ENCODE measurements at regions not wholly inside any gene's neighbourhood (a gene's known extent, or its start where the extent isn't known, plus 50 kb on each side); places are given as distances from the start of the nearest gene placed in this dataset.

GRCh38 chr2:56613254-56613653, 429.5 kb downstream of the CCDC85A start:
- ATAC-seq (no peak), DNase-seq (no peak)
- Mint-ChIP-seq H3K4me3 (no peak overlapping the region), H3K9me3 (peaks cover 9% of the 10 kb centered on the region), H3K4me1 (ENCODE audit: low read depth) (no peaks in the 10 kb centered on the region), H3K27me3 (ENCODE audit: low read depth) (no peaks in the 10 kb centered on the region), H3K36me3 (ENCODE audit: insufficient read depth) (no peaks in the 10 kb centered on the region)

GRCh38 chr2:56613920-56614319, 430.1 kb downstream of the CCDC85A start:
- DNase-seq (no peak), ATAC-seq (no peak)
- Mint-ChIP-seq H3K36me3 (ENCODE audit: insufficient read depth) (no peaks in the 10 kb centered on the region), H3K9me3 (peaks cover 13% of the 10 kb centered on the region), H3K4me1 (ENCODE audit: low read depth) (no peaks in the 10 kb centered on the region), H3K27me3 (ENCODE audit: low read depth) (no peaks in the 10 kb centered on the region), H3K4me3 (no peak overlapping the region)

DNA sequence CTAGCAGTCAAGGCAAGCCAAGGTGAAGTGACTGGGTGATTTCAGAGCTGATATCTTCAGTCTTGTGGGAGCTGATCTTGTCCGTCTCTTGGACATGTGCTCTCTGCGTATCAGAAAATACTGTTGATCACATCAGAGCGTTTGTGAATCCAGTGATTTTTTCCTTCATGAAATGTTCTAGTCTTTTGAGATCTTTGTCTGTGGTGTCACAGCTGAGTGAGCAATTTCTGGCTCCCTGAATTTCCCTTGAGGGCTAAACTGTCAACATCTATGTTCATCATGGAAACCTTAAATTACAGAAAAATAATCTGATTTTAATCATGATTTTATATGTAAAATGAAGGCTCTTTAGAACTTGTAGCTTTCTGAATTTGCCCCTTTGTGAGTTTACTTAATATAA, 432.0 kb downstream of the CCDC85A start:
- Mint-ChIP-seq H3K4me1 (ENCODE audit: low read depth) (no peaks in the 10 kb centered on the region), H3K9me3 (peaks cover 9% of the 10 kb centered on the region), H3K36me3 (ENCODE audit: insufficient read depth) (no peaks in the 10 kb centered on the region), H3K4me3 (no peak overlapping the region), H3K27me3 (ENCODE audit: low read depth) (no peaks in the 10 kb centered on the region)
- DNase-seq (no peak), ATAC-seq (no peak)

GRCh38 chr2:56624181-56624580, 440.4 kb downstream of the CCDC85A start:
- ATAC-seq (no peak), DNase-seq (no peak)
- Mint-ChIP-seq H3K9me3 (peaks cover 14% of the 10 kb centered on the region), H3K36me3 (ENCODE audit: insufficient read depth) (no peaks in the 10 kb centered on the region), H3K4me3 (no peak overlapping the region), H3K27me3 (ENCODE audit: low read depth) (no peaks in the 10 kb centered on the region), H3K4me1 (ENCODE audit: low read depth) (no peaks in the 10 kb centered on the region)

DNA sequence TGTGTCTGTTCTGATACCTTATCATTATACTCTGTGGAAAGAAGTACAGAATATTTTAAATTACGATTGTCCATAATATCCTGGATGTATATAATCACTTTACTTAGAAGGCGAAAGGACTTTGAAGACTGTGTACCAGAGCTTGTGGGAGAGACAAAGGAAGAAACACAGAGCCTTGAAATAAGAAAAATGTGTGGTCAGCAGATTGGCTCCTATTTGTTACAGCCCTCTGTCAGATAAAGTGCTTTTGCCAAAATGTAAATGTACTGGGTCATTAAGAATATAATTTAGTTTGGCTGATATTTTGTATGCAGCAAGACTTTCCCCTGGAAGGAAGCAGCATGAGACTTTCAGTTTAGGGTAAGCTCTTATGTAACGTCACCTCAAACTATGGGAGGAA, 443.1 kb downstream of the CCDC85A start:
- no peak for ATAC-seq
- Mint-ChIP-seq H3K36me3 (ENCODE audit: insufficient read depth) (no peaks in the 10 kb centered on the region), H3K4me1 (ENCODE audit: low read depth) (no peaks in the 10 kb centered on the region), H3K9me3 (peaks cover 17% of the 10 kb centered on the region), H3K4me3 (no peak overlapping the region), H3K27me3 (ENCODE audit: low read depth) (no peaks in the 10 kb centered on the region)
- no peak for DNase-seq

DNA sequence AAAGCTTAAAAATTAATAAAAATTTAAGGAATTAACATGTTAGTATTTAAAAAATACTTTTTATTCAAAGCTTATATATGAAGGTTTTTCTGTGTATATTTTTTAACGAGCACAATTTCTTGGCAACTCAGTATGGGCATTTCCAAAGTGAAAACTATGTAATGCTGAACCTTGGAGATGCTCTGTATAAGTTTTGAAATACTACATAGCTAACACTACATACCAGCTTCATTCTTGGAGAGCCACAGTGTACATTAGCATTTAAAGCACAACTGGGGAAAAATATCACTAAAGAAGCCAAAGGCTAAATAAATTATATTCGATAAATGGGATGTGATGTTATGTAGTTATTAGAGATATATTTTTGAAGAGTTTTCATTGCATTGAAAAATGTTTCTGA, 446.5 kb downstream of the CCDC85A start:
- Mint-ChIP-seq H3K36me3 (ENCODE audit: insufficient read depth) (no peaks in the 10 kb centered on the region), H3K27me3 (ENCODE audit: low read depth) (no peaks in the 10 kb centered on the region), H3K4me1 (ENCODE audit: low read depth) (no peaks in the 10 kb centered on the region), H3K9me3 (peaks cover 8% of the 10 kb centered on the region), H3K4me3 (no peak overlapping the region)
- ATAC-seq (no peak), DNase-seq (no peak)

GRCh38 chr2:56647997-56648396, 464.2 kb downstream of the CCDC85A start:
- peaks cover 15% of the 10 kb centered on the region for H3K9me3 Mint-ChIP-seq
- H3K4me3 Mint-ChIP-seq: no peak overlapping the region

DNA sequence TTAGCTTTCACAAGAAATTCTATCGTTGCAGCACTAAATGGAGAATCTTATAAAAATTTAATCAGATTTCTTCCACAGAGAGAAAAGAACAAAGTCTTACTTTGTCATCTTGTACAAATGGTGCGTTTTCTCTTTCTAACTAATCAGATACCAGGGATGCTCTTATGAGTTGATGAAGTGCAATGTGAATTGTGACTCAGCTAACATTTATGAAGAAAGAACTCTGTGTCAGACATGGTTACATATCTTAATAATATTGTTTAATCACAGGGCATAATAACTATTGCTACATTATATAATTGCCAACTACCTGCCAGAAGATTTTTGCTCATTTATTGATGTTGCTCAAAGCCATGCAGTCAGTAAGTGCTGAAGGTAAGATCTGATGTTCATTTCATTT, 465.0 kb downstream of the CCDC85A start:
- no peak for ATAC-seq
- H3K27me3 Mint-ChIP-seq (ENCODE audit: low read depth): no peaks in the 10 kb centered on the region
- H3K4me1 Mint-ChIP-seq (ENCODE audit: low read depth): no peaks in the 10 kb centered on the region
- DNase-seq: no peak
- H3K4me3 Mint-ChIP-seq: no peak overlapping the region
- H3K36me3 Mint-ChIP-seq (ENCODE audit: insufficient read depth): no peaks in the 10 kb centered on the region
- H3K9me3 Mint-ChIP-seq: peaks cover 8% of the 10 kb centered on the region

More at GRCh38 chr2:56647997-56648396, 464.2 kb downstream of the CCDC85A start:
- no peak for DNase-seq
- no peaks in the 10 kb centered on the region for H3K4me1 Mint-ChIP-seq (ENCODE audit: low read depth)
- H3K27me3 Mint-ChIP-seq (ENCODE audit: low read depth): no peaks in the 10 kb centered on the region
- no peaks in the 10 kb centered on the region for H3K36me3 Mint-ChIP-seq (ENCODE audit: insufficient read depth)
- no peak for ATAC-seq

GRCh38 chr2:56654936-56655335, 471.1 kb downstream of the CCDC85A start:
- ATAC-seq (no peak), DNase-seq (no peak)
- H3K4me3 Mint-ChIP-seq: no peak overlapping the region
- no peaks in the 10 kb centered on the region for H3K27me3 Mint-ChIP-seq (ENCODE audit: low read depth)
- no peaks in the 10 kb centered on the region for H3K4me1 Mint-ChIP-seq (ENCODE audit: low read depth)
- H3K36me3 Mint-ChIP-seq (ENCODE audit: insufficient read depth): no peaks in the 10 kb centered on the region
- peaks cover 10% of the 10 kb centered on the region for H3K9me3 Mint-ChIP-seq

DNA sequence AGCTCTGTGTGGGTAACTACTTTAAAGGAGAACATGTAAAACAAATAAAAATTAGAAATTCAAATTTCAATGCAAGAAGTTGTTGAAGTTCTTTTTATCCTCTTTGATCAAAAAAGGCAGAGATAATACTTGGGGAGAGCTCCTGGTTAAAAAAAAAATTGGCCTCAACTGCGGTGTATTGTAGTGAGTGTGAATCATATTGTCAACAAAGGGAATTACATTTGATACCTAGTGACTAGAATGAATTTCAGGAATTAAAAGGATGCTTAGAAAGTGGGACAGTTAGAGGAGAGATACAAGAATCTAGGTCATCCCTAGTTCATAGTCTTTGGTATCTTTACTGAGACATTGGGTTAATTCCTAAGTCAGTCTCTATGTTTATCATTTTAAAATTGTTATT, 473.0 kb downstream of the CCDC85A start:
- H3K9me3 Mint-ChIP-seq: peaks cover 10% of the 10 kb centered on the region
- no peak overlapping the region for H3K4me3 Mint-ChIP-seq
- H3K4me1 Mint-ChIP-seq (ENCODE audit: low read depth): no peaks in the 10 kb centered on the region
- H3K36me3 Mint-ChIP-seq (ENCODE audit: insufficient read depth): no peaks in the 10 kb centered on the region
- no peaks in the 10 kb centered on the region for H3K27me3 Mint-ChIP-seq (ENCODE audit: low read depth)
- ATAC-seq: no peak
- no peak for DNase-seq

DNA sequence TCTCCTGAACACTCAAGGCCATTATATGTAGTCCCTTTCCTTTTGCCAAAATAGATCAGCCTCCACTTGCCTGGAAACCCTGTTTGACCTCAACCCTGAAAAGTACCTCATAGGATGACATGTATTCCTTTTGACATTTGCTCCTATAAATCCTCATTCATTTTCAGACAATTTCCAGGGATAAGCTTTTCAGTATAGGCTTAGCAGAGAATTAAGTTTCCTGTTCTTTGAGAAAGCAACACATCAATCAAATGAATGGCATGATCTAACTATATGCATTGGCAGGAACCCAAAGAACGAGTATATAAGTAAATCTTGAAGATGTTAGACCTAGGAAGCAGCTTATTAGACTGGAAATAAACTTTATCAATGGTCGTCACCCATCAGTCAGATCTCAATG, 483.0 kb downstream of the CCDC85A start:
- Mint-ChIP-seq H3K4me1 (ENCODE audit: low read depth) (no peaks in the 10 kb centered on the region), H3K9me3 (peaks cover 14% of the 10 kb centered on the region), H3K4me3 (no peak overlapping the region), H3K27me3 (ENCODE audit: low read depth) (no peaks in the 10 kb centered on the region), H3K36me3 (ENCODE audit: insufficient read depth) (no peaks in the 10 kb centered on the region)
- ATAC-seq (no peak), DNase-seq (no peak)

DNA sequence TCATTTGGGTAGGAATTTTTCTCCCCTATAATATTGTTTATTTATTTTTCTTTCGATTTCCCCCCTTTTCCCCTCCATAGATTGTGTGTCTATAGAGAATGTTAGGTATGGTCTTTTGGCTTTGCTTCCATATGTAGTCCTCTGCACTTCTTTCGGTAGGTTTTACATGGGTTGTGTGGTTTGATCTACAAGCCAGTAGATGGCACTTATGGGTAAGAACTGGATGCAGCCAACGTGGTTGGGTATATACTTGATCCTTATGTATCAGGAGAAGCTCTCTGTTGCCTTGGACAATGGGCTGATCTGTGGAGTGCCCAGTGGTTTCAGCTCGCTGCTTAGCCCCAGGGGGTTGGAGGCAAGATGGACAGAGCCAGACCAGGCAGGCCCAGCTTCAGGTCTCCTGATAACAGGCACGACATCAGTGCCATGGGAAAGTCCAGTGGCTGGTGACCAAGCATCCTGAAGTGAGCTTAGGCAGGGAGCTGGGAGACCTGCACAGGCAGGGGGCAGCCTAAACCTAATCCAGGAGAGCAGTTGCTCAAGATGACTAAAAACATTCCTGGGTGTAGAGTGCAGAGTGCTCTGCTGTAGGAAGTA, 488.3 kb downstream of the CCDC85A start:
- H3K9me3 Mint-ChIP-seq: peaks cover 16% of the 10 kb centered on the region
- no peak for ATAC-seq
- H3K4me3 Mint-ChIP-seq: no peak overlapping the region
- no peaks in the 10 kb centered on the region for H3K27me3 Mint-ChIP-seq (ENCODE audit: low read depth)
- H3K4me1 Mint-ChIP-seq (ENCODE audit: low read depth): no peaks in the 10 kb centered on the region
- DNase-seq: no peak
- H3K36me3 Mint-ChIP-seq (ENCODE audit: insufficient read depth): no peaks in the 10 kb centered on the region

GRCh38 chr2:56674084-56674483, 490.3 kb downstream of the CCDC85A start:
- no peaks in the 10 kb centered on the region for H3K4me1 Mint-ChIP-seq (ENCODE audit: low read depth)
- no peaks in the 10 kb centered on the region for H3K36me3 Mint-ChIP-seq (ENCODE audit: insufficient read depth)
- DNase-seq: no peak
- H3K4me3 Mint-ChIP-seq: no peak overlapping the region
- no peaks in the 10 kb centered on the region for H3K27me3 Mint-ChIP-seq (ENCODE audit: low read depth)
- ATAC-seq: no peak
- peaks cover 7% of the 10 kb centered on the region for H3K9me3 Mint-ChIP-seq

DNA sequence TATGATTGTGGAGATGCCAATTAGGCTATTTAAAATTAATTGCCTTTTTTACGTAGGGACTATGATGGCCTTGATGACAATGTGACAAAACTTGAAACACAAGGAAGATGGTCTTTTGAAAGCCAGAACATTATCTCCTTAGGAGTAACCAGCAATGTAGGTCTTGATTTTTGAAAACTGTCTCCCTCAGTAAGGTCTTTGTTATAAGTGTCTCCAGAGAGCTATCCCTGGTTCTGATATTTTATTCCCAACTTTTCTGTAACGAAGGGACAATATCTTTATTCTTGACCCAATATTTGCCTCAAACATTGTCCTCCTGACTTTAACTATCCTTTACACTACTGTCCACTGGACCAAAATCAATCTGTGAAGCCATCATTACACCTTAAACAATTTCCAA, 493.2 kb downstream of the CCDC85A start:
- H3K4me1 Mint-ChIP-seq (ENCODE audit: low read depth): no peaks in the 10 kb centered on the region
- no peaks in the 10 kb centered on the region for H3K27me3 Mint-ChIP-seq (ENCODE audit: low read depth)
- ATAC-seq (no peak), DNase-seq (no peak)
- no peaks in the 10 kb centered on the region for H3K36me3 Mint-ChIP-seq (ENCODE audit: insufficient read depth)
- H3K4me3 Mint-ChIP-seq: no peak overlapping the region
- H3K9me3 Mint-ChIP-seq: peaks cover 3% of the 10 kb centered on the region

DNA sequence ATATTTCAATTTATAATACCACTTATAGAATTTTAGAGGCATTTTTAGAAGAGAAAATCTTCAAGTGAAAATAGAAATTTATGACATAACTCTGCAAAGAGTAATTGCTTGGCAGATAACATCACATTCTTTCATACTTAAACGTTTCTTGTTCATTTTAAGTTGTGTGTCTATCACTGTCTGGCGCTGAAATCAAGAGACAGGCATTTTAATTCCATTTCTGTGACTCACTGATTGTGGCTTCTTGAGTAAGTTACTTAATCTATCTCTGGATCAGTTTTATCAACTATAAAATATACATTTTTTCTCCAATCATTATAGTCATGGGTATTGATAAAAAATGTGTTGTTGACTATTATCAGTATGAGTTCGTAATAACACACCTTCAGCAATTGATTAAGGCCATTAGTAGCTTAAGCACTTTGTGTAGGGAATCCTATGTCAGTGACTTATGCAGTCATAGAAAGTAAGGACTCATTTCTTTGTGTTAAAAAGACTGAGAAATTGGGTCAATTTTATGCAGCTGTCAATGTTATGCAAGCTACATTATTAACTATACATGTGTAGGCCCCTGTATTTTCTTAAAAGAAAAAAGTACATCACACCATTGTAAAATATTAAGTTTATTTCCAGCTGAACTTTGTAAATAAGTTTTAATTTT, 497.3 kb downstream of the CCDC85A start:
- Mint-ChIP-seq H3K27me3 (ENCODE audit: low read depth) (no peaks in the 10 kb centered on the region), H3K4me3 (no peak overlapping the region), H3K36me3 (ENCODE audit: insufficient read depth) (no peaks in the 10 kb centered on the region), H3K9me3 (peaks cover 5% of the 10 kb centered on the region), H3K4me1 (ENCODE audit: low read depth) (no peaks in the 10 kb centered on the region)
- no peak for DNase-seq
- no peak for ATAC-seq

All from activated T-cell treated with anti-CD3 and anti-CD28 coated beads, Interleukin-2, amount 50 U/mL, for 4 hours (primary cell).